ENCODE measurements at regions not wholly inside any gene's neighbourhood (a gene's known extent, or its start where the extent isn't known, plus 50 kb on each side); places are given as distances from the start of the nearest gene placed in this dataset.

DNA sequence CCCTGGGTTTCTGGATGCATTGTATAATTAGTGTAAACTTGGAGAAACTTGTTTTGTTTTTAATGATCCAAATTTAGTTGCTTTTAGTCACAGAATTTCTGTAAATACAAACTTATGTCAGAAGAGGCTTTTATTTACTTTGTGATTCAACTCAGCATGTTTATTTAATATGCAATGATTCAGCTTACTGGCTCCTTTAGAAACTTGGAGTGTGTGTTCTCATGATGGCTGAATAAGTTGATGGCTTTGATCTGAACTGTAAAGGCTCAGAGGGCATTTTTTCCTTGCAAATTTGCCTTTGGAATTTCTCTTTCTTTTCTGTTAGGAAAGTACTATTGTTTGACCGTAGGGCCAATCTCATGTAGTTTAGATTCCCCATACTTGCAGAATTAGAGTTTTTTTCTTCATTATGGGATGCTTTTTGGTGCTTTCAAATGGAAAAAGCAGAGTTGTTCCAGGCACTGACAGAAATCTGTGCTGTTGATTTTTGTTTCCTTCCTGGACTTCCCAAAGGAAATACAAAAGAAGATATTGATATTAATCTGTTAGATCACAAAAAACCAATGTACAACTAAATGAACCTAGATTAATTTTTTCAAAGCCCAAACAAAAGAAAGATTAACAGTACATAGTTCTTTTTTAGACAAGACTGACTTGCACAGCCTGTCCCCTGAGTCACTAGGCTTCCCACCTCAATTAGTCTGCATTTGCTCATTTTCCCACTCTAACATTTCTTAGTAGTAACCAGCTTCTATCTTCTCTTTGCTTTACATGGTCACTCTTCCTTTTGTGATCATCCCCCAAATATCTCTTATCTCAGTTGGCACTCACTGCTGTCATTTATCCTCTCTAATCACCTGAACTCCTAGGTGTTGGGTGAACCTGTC, 96.8 kb upstream of the AGR3 start:
- Histone ChIP-seq H3K9me3 (replicated peaks; ENCODE audit: control insufficient read depth, low read depth, low read length) (no peaks in the 10 kb centered on the region), H3K27ac (ENCODE audit: low read length) (no peak overlapping the region), H3K27me3 (ENCODE audit: control insufficient read depth, insufficient read depth, low read length) (no peaks in the 10 kb centered on the region), H3K4me1 (ENCODE audit: control insufficient read depth, insufficient read depth, low read length) (no peaks in the 10 kb centered on the region), H3K4me3 (ENCODE audit: low read length) (no peak overlapping the region), H3K36me3 (ENCODE audit: control insufficient read depth, insufficient read depth, low read length) (no peaks in the 10 kb centered on the region)
- no CpG with 5 or more reads among the region's 1 CpG for WGBS (ENCODE audit: insufficient coverage)
- DNase-seq: peak; percentile 49

DNA sequence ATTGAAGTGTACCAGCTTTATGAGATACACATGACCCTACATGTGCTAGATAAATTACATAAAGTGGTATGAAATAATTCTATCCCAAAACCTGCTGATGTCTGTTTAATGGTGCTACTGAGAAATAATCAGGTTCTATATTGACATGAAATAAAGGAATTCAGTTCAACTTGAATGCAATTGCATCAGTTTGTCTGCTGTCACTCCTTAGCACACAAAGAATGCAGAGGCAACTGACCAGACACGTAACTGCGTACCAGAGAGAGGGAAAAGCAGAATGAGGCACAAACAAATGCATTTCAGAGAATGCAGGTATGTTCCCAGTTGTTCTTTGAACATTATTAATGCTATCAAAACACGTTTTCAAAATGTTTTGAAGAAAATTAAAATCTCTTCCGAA, 98.8 kb upstream of the AGR3 start:
- H3K9me3 ChIP-seq (replicated peaks; ENCODE audit: control insufficient read depth, low read depth, low read length): no peaks in the 10 kb centered on the region
- H3K4me1 ChIP-seq (ENCODE audit: control insufficient read depth, insufficient read depth, low read length): no peaks in the 10 kb centered on the region
- no peaks in the 10 kb centered on the region for H3K36me3 ChIP-seq (ENCODE audit: control insufficient read depth, insufficient read depth, low read length)
- H3K27me3 ChIP-seq (ENCODE audit: control insufficient read depth, insufficient read depth, low read length): no peaks in the 10 kb centered on the region
- no peak overlapping the region for H3K27ac ChIP-seq (ENCODE audit: low read length)
- no peak for DNase-seq
- no CpG with 5 or more reads among the region's 4 CpGs for WGBS (ENCODE audit: insufficient coverage)
- no peak overlapping the region for H3K4me3 ChIP-seq (ENCODE audit: low read length)

DNA sequence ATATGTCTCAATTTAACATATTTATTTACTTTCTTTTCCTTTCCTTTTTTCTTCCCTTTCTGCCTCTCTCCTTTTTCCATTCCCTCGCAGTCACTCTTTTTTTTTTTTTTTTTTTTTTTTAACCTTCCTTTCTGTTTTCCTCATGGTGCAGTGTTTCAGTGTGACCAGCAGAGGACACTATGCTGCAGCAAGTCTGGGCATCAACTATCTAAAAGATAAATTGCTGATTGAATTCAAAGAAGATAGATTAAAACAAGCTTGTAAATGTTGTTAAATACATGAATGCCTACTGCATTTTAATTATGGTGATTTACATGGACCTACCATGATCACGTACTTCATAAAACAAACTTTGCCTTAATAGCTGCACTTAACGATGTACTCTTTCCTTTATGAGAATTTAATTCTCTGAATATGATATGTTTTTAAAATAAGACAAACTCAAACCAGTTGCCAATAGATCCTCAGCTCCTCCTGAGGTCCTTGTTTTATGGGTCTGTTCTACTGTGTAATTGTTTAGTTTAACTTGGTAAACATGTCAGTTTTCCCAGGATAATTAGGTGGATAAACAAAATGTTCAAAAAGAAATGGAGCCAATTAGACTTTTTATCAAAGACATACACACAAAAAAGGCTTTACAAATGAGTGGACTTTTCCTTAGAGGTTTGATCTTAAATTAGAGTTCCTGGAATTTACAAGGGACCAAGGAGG, 101.0 kb upstream of the AGR3 start:
- WGBS (ENCODE audit: insufficient coverage): no CpG with 5 or more reads among the region's 3 CpGs

DNA sequence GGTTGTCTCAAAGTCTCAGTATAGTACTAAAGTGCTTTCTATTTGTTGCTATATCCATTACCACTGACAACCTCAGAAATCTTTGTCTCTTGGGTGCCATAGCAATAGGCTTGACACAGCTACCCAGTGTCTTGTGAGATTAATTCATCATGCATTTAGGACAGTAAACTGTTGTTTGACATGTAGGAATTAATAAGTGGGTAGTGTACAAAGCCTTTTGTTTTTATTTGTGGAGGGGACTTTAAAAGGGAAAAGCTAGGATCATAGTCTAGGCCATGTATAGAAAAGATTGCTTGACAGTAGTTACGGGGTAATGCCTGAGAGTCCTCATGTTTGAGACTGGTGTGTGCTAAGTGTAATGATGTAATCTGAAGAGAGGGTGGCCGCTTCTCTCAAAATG, 102.6 kb upstream of the AGR3 start:
- Histone ChIP-seq H3K4me3 (ENCODE audit: low read length) (no peak overlapping the region), H3K4me1 (ENCODE audit: control insufficient read depth, insufficient read depth, low read length) (no peaks in the 10 kb centered on the region), H3K27me3 (ENCODE audit: control insufficient read depth, insufficient read depth, low read length) (no peaks in the 10 kb centered on the region), H3K27ac (ENCODE audit: low read length) (no peak overlapping the region), H3K9me3 (replicated peaks; ENCODE audit: control insufficient read depth, low read depth, low read length) (no peaks in the 10 kb centered on the region), H3K36me3 (ENCODE audit: control insufficient read depth, insufficient read depth, low read length) (no peaks in the 10 kb centered on the region)
- no CpG with 5 or more reads among the region's 2 CpGs for WGBS (ENCODE audit: insufficient coverage)
- no peak for DNase-seq

More for the DNA sequence above, 101.0 kb upstream of the AGR3 start:
- H3K27ac ChIP-seq (ENCODE audit: low read length): no peak overlapping the region
- DNase-seq: peak; percentile 61
- H3K36me3 ChIP-seq (ENCODE audit: control insufficient read depth, insufficient read depth, low read length): no peaks in the 10 kb centered on the region
- no peaks in the 10 kb centered on the region for H3K4me1 ChIP-seq (ENCODE audit: control insufficient read depth, insufficient read depth, low read length)
- H3K4me3 ChIP-seq (ENCODE audit: low read length): no peak overlapping the region
- no peaks in the 10 kb centered on the region for H3K9me3 ChIP-seq (replicated peaks; ENCODE audit: control insufficient read depth, low read depth, low read length)
- H3K27me3 ChIP-seq (ENCODE audit: control insufficient read depth, insufficient read depth, low read length): no peaks in the 10 kb centered on the region

DNA sequence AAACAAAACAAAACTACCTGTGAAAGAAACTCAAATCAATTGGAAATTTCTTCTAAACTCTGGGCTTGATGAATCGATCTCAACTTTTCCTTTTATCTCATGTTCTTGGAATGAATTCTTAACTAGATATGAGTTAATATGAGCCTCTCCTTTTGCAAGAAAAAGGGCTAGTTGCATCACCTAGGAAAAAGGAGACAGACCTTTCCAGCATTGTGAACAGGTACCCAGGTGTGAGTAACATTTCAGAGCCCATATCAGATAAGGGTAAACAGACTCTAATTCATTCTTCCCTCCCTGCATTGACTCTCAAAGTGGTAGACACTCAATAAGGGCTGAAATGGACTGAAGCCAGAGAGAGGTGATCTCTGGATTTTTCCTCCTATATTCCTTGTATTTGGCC, 103.8 kb upstream of the AGR3 start:
- no peaks in the 10 kb centered on the region for H3K9me3 ChIP-seq (replicated peaks; ENCODE audit: control insufficient read depth, low read depth, low read length)
- no peaks in the 10 kb centered on the region for H3K27me3 ChIP-seq (ENCODE audit: control insufficient read depth, insufficient read depth, low read length)
- WGBS (ENCODE audit: insufficient coverage): no CpG with 5 or more reads among the region's 1 CpG
- H3K4me1 ChIP-seq (ENCODE audit: control insufficient read depth, insufficient read depth, low read length): peaks cover 5% of the 10 kb centered on the region
- DNase-seq: no peak
- H3K36me3 ChIP-seq (ENCODE audit: control insufficient read depth, insufficient read depth, low read length): no peaks in the 10 kb centered on the region
- H3K4me3 ChIP-seq (ENCODE audit: low read length): no peak overlapping the region
- H3K27ac ChIP-seq (ENCODE audit: low read length): no peak overlapping the region

DNA sequence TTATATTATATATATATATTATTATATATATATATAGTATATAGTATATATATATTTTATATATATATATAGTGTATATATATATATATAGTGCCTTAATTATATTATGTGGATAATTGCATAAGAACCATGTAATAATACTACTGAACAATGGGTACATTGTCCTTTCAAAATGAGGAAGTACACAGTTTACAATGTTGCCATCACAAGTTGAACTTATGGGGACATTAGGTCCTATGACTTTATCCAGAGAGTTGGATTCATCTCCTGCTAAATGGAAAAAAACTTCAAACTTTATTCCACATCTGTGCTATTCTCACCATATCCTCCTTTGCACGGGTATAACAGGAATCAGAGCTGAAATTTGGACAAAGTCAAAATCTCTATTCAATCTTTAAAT, 105.0 kb upstream of the AGR3 start:
- DNase-seq: no peak
- Histone ChIP-seq H3K27me3 (ENCODE audit: control insufficient read depth, insufficient read depth, low read length) (no peaks in the 10 kb centered on the region), H3K9me3 (replicated peaks; ENCODE audit: control insufficient read depth, low read depth, low read length) (no peaks in the 10 kb centered on the region), H3K4me3 (ENCODE audit: low read length) (no peak overlapping the region), H3K36me3 (ENCODE audit: control insufficient read depth, insufficient read depth, low read length) (no peaks in the 10 kb centered on the region), H3K27ac (ENCODE audit: low read length) (no peak overlapping the region), H3K4me1 (ENCODE audit: control insufficient read depth, insufficient read depth, low read length) (peaks cover 5% of the 10 kb centered on the region)
- WGBS (ENCODE audit: insufficient coverage): no CpG with 5 or more reads among the region's 1 CpG

DNA sequence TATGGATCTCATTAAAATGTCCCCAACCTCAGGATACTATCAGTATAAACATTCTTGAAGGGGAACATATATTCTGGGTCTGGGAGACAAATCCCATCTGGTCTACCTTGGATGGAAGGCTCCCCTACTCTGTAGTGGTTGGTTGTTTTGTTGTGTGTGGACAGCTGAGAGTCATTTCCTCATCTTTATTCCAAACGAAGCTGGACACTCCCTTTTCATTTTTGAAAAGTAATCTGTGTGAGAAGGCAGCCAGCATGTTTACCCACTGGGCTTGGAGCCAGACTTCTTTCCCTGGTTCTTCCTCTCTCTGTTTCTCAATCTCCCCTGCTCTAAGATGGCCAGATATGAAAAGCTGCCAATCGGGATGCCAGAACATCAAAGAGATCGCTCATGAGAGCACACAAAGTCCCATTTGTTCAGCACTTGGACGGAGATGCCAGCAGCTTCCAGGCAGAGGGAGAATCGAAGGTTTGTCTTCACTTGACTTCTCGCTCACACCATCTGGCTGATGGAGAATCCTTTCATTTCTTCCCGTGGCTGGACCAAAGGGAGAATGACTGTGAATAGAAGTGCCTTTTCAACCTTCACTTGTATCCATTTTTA, 108.1 kb upstream of the AGR3 start:
- Histone ChIP-seq H3K4me3 (ENCODE audit: low read length) (no peak overlapping the region), H3K4me1 (ENCODE audit: control insufficient read depth, insufficient read depth, low read length) (peaks cover 5% of the 10 kb centered on the region), H3K27me3 (ENCODE audit: control insufficient read depth, insufficient read depth, low read length) (no peaks in the 10 kb centered on the region), H3K27ac (ENCODE audit: low read length) (no peak overlapping the region), H3K9me3 (replicated peaks; ENCODE audit: control insufficient read depth, low read depth, low read length) (no peaks in the 10 kb centered on the region), H3K36me3 (ENCODE audit: control insufficient read depth, insufficient read depth, low read length) (no peaks in the 10 kb centered on the region)
- peak; percentile 57 for DNase-seq
- WGBS (ENCODE audit: insufficient coverage): 53% methylated on average over 3 of the region's 7 CpGs

DNA sequence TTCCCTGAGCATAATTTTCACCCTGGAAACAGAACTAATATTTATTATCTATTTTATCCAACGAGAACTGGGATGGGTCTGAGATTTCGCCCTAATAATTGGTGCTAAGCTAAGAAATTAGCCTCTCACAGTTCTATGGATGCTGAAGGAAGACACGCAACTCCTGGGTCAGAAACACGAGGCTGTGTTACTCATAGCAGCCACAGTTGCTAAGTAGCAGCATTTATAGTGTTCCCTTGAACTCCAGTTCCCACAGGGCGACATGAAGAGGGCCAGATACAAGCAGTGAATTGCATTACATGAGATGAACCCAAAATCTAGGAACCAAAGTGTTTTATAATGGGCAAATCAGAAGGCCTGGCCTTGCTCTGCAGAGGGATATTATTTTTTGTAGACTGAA, 109.8 kb upstream of the AGR3 start:
- H3K27me3 ChIP-seq (ENCODE audit: control insufficient read depth, insufficient read depth, low read length): no peaks in the 10 kb centered on the region
- H3K27ac ChIP-seq (ENCODE audit: low read length): no peak overlapping the region
- peaks cover 5% of the 10 kb centered on the region for H3K4me1 ChIP-seq (ENCODE audit: control insufficient read depth, insufficient read depth, low read length)
- H3K4me3 ChIP-seq (ENCODE audit: low read length): no peak overlapping the region
- whole genome bisulfite sequencing (ENCODE audit: insufficient coverage): 93% methylated on average over 2 of the region's 5 CpGs
- no peaks in the 10 kb centered on the region for H3K9me3 ChIP-seq (replicated peaks; ENCODE audit: control insufficient read depth, low read depth, low read length)
- no peak for DNase-seq
- H3K36me3 ChIP-seq (ENCODE audit: control insufficient read depth, insufficient read depth, low read length): no peaks in the 10 kb centered on the region

DNA sequence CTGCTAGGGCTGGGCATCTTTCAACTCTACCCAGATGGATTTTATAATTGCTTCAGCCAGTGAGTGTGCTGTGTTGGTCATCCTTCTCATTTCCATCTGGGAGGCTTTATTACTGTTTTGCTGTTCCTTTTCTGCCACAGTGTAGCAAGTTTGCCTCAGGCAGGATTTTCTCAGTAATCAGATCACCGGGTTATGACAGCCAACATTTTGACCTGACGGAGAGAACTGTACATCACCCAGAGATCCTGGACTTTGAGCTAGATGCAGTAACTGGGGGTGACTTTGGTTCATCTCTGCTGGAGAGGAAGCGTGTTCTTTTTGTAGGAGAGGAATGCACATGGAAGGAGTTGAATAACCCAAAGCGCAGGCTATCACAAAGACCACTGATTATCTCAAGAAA, 111.8 kb upstream of the AGR3 start:
- Histone ChIP-seq H3K27ac (ENCODE audit: low read length) (no peak overlapping the region), H3K4me1 (ENCODE audit: control insufficient read depth, insufficient read depth, low read length) (peaks cover 5% of the 10 kb centered on the region), H3K36me3 (ENCODE audit: control insufficient read depth, insufficient read depth, low read length) (no peaks in the 10 kb centered on the region), H3K27me3 (ENCODE audit: control insufficient read depth, insufficient read depth, low read length) (no peaks in the 10 kb centered on the region), H3K9me3 (replicated peaks; ENCODE audit: control insufficient read depth, low read depth, low read length) (no peaks in the 10 kb centered on the region), H3K4me3 (ENCODE audit: low read length) (no peak overlapping the region)
- no peak for DNase-seq
- 92% methylated on average over 2 of the region's 4 CpGs for WGBS (ENCODE audit: insufficient coverage)

DNA sequence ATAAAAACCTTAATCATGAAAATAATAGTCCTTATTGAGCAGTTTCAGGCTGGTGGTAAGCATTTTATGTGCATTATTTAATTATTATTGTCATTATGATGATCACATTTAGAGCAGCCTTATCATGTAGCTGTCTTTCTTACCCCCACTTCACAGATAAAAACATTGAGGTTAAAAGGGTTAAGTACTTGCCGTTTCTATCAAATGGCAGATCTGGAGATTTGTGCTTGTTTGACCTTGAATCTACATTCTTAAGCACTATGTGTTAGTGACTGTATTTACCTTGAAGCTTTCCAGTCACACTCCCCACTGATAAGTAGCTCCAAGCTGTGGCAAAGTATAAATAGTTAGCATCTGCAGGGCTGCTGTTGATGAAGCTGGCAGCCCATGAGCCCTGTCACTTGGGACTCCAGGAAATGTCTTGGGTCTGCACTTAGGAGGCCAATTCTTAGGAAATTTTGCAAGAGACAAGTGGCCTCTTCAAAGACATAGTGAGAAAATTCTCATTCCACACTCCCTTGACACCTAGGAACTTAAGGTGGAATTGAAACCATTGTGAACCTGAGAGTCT, 116.8 kb upstream of the AGR3 start:
- H3K9me3 ChIP-seq (replicated peaks; ENCODE audit: control insufficient read depth, low read depth, low read length): no peaks in the 10 kb centered on the region
- no peaks in the 10 kb centered on the region for H3K36me3 ChIP-seq (ENCODE audit: control insufficient read depth, insufficient read depth, low read length)
- H3K27ac ChIP-seq (ENCODE audit: low read length): no peak overlapping the region
- WGBS (ENCODE audit: insufficient coverage): no CpG with 5 or more reads among the region's 1 CpG
- no peak overlapping the region for H3K4me3 ChIP-seq (ENCODE audit: low read length)
- no peaks in the 10 kb centered on the region for H3K4me1 ChIP-seq (ENCODE audit: control insufficient read depth, insufficient read depth, low read length)
- no peaks in the 10 kb centered on the region for H3K27me3 ChIP-seq (ENCODE audit: control insufficient read depth, insufficient read depth, low read length)
- DNase-seq: no peak
